Cardiac septum (tissue), 1 donor: ENCODE measurements at regions not wholly inside any gene's neighbourhood (a gene's known extent, or its start where the extent isn't known, plus 50 kb on each side); places are given as distances from the start of the nearest gene placed in this dataset.
"Not testable (repeated sequence)": the region's sequence is repeated elsewhere in the genome, so short reads cannot be mapped to it uniquely, and the experiment has no call there.

ENCODE experiments used
- DNase-seq: peaks from one replicate; pipeline ENCODE4 v3.0.0-alpha.2; 2020; ENCODE audit warnings: low spot score
- intact Hi-C: fragments of 100-400 bp; cut with DNase I; formaldehyde crosslinking; loops from one replicate; pipeline ENCODE4 v1.14.0; 2022
- donor health status: DM: no; HTN: no; CAD: no.

DNA sequence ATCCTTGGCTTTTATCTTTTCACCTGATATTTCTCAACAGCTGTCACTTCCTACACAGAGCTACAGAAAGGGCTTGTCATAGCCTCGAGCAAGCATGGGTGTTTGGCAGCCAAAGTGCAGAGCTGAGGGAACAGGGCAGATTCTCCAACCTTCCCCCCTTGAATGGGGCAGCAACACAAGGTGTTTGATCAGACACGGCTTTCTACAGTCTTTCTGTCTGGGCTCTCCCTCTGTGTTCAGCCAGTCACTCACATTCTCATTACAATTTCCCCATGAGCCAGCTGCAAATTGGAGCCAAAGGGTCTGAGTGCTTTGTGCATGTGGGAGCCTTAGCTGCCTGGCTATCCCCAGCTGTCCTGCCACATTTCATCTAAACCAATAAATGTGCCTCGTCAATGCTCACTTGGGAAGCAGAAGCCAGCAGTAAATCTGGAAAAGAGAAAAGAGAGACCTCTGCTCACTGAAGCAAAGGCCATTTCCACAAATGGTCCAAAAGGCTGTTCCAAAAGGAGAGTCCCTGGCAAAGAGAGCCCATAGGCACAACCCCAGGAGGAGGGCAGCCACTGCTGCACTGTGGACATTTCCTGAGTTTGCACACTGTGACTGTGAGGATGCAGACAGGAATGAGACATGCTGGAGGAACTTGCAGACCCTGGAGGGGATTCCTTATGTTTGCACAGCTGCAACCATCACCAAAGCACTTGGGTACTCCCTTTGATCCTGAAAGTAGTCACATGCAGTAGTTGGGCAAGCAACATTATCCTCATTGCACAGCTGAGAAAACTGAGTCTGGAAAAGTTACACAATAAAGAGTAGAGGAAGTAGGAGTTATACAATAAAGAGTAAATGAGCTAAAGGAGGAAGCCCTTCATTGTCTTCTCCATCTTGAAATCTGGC is 186.8 kb downstream of the FAM181B start:
- DNase-seq: no peak
- intact Hi-C loops: no loop called here

DNA sequence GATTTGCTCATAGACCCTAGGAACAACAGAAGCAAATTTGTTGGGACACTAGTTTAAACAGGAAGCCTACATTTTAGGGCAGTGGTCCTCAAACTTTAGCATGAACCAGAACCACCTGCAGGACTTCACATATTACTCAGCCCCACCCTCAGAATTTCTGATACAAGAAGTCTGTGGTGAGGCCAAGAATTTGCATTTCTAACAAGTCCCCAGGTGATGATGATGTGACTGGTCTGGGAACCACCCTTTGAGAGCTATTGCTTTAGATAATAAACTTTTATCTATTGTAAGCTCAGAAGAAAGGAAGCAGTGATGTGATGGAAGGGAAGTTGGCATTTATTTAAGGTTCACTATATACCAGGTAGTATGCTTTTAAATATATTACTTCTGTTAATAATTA is 194.0 kb downstream of the FAM181B start:
- intact Hi-C loops: no loop called here
- no peak for DNase-seq

DNA sequence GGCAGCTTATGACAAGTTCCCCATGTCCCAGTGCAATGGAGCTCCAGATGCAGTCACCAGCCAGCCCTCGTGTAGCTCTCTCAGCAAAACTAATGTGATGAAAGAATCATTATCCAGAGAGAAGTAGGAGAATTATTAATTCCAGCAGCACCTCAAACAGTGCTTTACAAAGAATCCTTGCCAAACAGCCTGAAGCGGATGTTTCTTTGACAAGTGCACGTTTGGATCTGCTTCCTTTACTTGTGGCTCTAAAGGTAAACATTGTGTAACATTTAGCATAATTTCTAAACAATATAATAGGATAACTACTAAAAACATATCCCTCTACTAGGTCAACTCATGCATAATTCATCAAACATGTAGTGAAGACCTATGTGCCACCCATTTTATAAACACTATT is 197.0 kb downstream of the FAM181B start:
- no peak for DNase-seq
- intact Hi-C loops: no loop called here

DNA sequence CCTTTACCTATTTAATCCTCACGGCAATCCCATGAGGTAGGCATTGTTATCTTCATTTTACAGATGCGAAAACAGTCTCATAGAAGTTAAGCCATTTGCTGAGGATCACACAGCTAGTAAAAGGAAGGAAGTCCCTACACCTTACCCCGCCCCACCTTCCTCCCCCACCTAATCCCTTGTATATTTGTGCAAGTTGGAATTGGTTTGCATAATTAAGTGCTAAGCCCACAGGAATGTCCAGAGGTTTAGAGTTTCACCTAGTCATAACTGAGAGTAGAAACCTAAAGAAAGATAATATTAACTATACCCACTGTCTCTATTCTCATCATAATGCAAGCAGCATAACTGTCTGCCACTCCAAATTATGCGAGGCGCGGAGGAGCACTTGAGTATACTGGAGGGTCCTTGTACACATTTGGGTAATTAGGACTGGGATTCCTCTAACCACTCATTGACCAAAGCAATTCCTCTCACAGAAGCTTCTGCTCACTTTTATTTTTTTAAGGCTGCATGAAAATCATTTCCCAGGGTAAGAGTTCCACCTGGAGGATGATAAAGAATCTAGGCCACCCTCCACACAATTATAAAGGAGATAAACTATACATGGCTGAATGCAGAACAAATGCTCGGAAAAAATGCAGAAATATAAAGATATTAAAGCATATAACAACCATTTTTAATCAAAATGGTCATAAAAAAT is 199.9 kb downstream of the FAM181B start:
- DNase-seq: no peak
- intact Hi-C loops: no loop called here

DNA sequence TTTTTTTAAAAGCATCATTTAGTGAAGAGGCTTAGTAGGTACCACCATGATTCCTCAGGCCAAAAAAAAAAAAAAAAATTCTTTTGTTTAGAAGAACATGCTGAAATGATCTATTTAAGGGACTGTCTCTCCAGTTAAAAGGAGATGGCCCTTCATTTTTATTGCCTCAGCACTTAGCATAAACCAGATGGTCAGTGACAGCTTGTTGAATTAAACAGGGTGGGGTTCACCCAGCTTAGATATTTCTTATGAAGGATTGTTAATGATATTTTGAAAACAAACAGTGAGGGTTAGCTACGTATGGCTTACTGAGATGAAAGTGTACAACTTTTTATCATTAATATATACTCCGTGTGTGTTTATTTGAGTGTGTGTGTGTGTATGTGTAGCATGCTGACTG is 203.7 kb downstream of the FAM181B start:
- DNase-seq: no peak
- intact Hi-C loops: no loop called here

DNA sequence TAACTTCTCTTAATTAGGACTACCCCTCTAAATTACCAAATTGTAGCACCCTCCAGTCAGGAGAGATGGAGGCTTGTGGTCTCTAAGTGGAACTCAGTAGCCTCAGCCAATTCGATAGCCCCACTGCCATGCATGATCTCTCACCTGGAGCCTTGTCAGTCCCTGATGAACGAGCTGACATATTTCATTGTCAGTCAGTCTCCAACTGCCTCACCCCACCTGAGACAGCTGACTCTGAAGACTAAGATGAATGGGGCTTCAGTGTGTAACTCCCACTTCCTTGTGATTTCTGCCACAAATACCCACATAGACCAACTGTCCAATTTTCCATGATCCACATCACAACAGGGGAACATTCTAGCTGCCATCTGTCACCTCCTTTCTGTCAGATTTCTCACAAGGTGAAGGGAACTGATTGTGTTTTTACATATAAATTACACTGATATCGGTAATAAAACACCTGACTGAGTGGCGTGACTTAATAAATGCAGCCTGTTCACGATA is 206.5 kb downstream of the FAM181B start:
- intact Hi-C loops: no loop called here

DNA sequence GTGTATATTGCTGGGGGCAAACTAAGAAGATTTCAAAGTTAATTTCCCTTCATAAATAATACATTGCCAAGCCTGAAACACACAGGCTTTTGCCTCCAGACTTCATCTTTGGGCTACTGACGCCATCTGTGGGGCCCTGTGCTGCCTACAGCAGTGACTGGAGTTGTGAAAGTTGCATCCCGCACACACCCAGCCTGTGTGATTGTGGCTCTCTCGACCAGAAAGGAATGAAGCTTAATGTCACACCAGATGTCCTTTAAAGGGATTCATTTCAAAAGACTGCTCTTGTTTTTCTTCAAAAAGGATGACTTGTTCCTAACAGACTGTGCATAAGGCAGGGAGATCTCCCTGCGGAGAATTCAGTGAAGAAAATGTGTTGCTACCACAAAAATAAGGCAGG is 210.5 kb downstream of the FAM181B start:
- intact Hi-C loops: no loop called here
- DNase-seq: no peak

More for the DNA sequence above, 206.5 kb downstream of the FAM181B start:
- DNase-seq: no peak

DNA sequence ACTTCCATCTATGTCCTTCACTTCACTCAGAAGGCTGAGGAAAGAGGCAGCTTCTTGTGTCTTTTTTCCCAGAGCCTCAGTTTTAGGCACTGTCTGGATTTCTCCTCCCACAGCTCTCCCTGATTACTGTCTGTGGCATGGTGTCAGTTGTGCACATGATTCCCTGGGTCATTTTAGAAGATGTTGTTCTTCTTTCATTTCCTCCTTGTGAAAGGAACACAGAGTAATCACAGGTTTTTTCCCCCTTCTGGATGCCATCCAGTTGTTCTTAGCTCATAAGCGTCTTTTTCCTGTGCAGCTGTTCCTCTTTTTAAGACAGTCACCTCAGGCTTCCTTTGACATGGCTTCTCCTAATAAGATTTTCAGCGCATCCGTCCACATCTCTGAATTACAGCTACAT is 212.2 kb downstream of the FAM181B start:
- DNase-seq: no peak
- intact Hi-C loops: no loop called here

DNA sequence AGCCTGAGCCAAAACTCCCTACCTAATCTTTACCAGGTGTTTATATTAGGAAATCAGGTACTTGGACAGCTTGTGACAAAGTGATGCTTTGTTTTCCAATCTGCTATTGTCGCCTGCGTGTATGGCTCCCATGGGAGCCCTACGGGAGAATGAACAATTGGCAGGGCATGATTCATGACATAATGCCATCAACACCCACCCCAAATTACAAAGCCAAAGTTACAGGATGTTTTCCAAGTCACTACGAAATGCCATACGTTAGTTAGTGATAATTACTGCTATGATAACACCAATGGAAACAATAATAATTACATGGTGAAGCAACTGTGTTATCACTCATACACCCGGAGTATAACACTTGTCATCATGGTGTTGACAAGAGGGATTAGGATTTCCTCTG is 226.4 kb downstream of the FAM181B start:
- DNase-seq: no peak
- intact Hi-C loops: no loop called here

DNA sequence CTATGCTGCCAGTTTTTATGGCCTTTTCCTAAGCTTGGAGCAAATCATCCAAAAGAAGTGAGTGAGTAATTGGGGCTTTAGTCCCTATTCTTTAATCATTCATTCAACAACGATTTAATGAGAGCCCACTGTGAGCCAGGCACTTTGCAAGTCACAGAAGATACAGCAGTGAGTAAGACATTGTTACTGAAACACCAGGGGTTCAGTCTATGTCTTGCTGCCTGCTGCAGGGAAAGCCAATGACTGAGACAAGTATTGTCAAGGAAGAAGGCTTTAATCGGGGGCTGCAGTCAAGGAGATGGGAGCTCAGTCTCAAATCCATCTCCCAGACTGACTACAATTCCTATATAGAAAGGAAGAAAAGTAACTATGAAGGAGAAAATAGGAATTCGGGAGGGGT is 228.3 kb downstream of the FAM181B start:
- no peak for DNase-seq
- intact Hi-C loops: no loop called here

DNA sequence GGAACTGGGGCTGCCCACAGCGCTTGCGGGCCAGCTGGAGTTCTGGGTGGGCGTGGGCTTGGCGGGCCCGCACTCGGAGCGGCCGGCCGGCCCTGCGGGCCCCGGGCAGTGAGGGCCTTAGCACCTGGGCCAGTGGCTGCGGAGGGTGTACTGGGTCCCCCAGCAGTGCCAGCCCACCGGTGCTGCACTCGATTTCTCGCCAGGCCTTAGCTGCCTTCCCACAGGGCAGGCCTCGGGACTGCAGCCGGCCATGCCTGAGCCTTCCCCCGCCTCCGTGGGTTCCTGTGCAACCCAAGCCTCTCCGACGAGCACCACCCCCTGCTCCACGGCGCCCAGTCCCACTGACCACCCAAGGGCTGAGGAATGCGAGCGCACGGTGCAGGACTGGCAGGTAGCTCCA is 232.5 kb downstream of the FAM181B start:
- intact Hi-C loops, DNase-seq: not testable (repeated sequence)

DNA sequence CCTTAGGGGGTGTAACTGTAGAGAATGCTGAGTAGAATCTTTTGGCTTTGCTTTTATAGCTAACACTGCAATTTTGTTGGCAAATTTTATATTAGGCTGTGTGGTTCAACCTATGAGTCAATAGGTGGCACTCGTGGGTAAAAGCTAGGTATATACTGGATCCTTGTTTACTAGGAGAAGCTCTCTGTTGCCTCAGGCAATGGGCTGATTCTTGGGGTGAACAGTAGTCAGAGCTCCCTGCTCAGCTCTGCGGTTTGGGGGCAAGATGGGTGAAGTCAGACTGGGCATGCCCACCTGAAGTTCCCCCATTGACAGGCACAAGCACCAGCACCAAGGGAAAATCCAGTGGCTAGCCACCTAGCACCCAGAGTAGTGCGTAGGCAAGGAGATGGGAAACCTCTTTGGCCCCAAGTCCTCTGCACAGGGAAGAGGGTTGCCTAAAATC is 238.7 kb downstream of the FAM181B start:
- intact Hi-C loops: no loop called here
- DNase-seq: no peak

DNA sequence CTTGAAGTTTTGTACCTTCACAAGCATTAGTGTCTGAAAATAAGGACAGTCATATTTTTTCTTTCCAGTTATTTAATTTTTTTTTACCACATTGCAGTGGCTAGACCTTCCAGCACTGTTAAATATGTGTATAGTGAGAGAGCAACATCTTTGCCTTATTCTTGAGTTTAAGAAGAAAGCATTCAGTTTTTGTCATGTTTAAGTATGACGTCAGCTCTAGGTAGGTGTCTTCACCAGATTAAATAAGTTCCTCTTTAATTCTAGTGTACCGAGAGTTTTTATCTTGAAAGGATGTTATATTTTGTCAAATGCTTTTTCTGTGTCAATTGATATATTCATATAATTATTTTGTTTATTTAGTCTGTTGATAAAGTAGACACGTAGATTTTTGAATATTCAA is 258.8 kb downstream of the FAM181B start:
- intact Hi-C loops: no loop called here
- DNase-seq: no peak

DNA sequence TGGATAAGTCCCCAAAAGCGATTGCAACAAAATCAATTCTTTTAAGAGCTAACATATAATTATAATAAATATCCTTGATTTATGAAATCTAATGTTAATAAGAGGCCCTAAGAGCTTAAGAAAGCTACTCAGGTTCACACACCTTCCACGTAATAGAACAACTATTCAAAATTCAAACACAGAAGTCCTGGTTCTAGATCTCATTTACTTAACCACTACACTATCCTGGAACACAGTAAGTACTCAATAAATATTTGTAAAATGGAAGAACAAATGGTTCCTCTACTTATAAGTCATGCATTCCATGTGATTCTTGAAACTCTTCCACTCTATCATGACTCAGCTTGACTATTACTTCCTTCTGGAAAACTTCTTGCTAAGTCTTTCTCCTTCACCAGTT is 268.2 kb downstream of the FAM181B start:
- intact Hi-C loops: no loop called here
- no peak for DNase-seq

DNA sequence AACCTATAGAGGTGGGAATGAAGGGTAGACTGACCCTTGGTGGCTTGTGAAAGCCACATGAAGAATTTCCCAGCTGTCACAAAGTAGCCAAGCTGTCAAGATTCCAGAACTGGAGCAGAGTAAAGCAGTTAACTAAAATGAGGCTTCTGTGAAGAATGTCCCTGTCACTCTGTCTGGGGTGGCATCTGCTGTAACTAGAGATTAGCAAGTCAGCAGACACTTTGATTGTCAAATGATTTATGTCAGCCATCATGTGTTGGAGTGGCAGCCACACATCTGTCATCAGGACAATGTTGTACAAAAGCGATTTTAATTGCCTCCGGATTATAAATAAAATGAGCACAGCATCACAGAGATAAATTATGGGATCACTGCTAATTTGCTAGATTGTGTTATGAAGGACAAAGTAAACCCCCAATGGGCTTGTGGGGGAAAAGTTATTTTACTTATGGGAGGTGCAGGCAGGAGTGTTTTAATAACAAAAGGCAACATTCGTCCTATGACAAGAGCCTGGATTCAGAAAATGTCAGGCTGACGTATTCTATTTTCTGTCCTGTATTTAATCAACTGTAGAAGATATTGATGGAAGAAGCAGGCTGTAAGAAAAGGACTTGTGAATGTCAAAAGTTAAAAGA is 270.9 kb downstream of the FAM181B start:
- intact Hi-C loops: no loop called here
- no peak for DNase-seq

DNA sequence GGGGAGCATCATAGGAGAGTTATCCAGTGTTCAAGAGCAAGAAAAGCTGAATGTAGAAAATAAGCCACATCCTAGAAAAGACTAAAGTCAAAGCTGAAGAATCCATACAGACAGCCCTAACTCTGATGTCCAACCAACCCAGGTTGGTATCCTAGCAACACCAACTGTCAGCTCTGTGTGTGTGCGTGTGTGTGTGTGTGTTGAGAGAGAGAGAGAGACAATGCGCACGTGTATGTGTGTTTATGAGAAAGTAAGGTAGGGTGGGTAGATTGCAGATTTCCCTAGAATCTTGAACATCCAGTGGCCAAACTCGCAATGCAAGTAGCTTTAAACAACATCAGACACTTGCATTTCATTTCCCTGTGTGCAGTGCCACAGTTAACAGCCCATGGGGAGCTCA is 274.9 kb downstream of the FAM181B start:
- intact Hi-C loops: no loop called here
- no peak for DNase-seq

DNA sequence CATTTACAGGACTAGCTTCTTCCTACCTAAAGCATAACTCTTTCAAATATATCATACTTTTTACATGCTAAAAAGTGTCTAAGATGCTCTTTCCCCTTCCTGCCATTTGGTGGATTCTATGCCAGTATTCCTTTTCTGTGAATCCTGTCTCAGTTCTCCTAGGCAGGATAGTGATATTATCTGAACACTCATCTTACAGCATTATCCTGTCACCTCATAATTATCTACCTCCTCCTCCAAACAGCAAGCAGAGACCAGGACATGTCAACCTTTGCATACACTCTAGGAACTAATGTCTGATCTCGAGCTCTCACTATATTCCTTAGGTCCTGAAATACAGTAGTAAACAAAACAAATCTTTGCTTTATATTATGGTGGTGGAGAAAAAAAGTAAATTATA is 275.5 kb downstream of the FAM181B start:
- DNase-seq: no peak
- intact Hi-C loops: no loop called here

DNA sequence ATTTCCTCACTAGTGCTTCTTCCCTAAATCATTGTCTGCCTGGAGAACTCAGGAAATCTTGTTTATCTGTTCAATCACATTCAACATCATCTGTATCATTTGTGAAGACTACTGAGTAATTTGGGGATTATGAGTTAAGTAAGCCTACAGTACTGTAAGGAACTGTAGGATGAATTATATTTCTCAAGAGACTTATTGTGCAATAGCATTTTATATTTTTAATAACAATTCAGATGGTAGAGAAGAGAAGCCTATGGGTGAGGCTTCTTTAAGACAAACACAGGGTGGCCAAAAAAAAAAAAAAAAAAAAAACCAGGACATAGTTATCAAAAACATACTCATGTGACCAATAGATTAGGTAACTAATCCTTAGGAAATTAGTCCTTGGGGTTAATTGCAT is 282.7 kb downstream of the FAM181B start:
- no peak for DNase-seq
- intact Hi-C loops: no loop called here

DNA sequence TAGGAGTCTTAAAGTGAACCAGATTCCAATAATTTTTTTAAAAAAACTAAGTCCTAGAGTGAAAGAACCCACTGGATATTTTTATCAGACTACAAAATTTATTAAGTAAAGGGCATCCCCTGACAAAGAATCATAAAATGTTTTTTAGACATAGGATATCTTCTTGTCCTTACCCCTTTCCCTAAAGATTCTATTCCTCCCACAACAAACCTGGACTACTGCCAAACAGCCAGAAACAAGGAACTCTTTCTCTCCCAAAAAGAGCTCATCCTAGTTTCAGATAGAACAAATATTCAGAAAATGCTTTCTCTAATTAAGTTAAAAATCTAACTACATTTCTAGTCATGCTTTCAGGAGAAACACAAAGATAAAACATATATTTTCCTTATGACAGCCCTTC is 327.1 kb downstream of the FAM181B start:
- intact Hi-C loops: no loop called here
- DNase-seq: no peak

DNA sequence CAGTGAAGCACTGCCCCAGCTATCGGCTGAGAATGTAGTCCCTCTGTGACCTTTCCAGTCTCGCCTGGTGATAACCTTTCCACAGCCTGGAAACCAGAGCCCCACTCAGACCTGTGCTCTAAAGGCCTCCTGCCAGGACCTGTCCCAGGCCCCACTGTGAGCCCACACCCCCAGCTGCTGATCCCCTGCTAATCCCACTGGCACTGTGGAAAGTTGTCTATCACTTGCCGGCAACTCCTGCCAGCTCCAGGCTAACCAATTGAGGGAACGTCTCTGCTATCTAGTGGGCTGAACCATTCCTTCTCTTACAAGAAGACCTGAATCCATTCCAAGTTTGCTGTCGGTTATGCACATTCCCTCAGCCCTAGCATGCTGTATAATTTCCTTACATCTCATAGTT is 328.2 kb downstream of the FAM181B start:
- no peak for DNase-seq
- intact Hi-C loops: no loop called here

DNA sequence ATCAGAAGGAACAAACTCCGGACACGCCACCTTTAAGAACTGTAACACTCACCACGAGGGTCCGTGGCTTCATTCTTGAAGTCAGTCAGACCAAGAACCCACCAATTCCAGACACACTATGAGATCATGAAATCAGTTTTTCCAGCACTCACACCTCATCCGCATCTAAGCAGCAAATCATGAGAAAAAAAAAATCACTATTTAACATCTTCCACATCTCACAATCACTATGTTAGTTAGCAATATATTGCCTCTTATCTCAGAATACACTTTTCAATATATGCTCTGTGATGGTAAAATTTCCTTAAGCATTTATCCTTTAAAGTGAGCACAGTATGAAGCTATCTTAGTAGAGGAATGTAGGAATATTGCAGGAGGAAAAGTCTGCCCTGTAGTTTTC is 328.7 kb downstream of the FAM181B start:
- intact Hi-C loops: no loop called here
- no peak for DNase-seq
